Epithelial cell of proximal tubule (primary cell): ENCODE measurements at regions not wholly inside any gene's neighbourhood (a gene's known extent, or its start where the extent isn't known, plus 50 kb on each side); places are given as distances from the start of the nearest gene placed in this dataset.
A peak's percentile ranks its signal among the peaks of the same experiment; 100 is the strongest.

Experiments used
- DNase-seq: peaks from one replicate; pipeline ENCODE4 v3.0.0-alpha.2; 2011; ENCODE audit warnings: low read depth
- H3K4me3 ChIP-seq: 2 replicates; pipeline ENCODE4 v1.5.1; 2011; ENCODE audit warnings: low read depth, mild to moderate bottlenecking, low read length
- TF ChIP-seq, protein P1 (sequence below): conservative IDR thresholded peaks from 2 replicates; pipeline ENCODE4 v1.5.1; 2012; ENCODE audit warnings: low read depth, mild to moderate bottlenecking, low read length

DNA sequence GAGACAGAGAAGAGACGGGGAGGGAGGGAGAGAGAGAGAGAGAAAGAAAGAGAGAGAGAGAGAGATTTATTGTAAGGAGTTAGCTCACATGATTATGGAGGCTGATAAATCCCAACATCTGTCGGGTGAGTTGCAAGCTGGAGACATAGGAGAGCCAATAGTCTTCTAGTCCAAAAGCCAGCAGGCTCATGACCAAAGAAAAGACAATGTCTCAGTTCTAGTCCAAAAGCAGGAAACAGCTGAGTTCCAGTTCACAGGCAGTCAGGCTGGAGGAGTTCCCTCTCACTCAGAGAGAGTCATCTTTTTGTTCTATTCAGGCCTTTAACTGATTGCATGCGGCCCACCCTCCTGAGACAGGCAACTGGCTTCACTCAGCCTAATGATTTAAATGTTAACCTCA lies 416.6 kb downstream of the PREX1 start:
- no peak overlapping the region for H3K4me3 ChIP-seq
- DNase-seq: no peak
- TF ChIP-seq, protein P1, sequence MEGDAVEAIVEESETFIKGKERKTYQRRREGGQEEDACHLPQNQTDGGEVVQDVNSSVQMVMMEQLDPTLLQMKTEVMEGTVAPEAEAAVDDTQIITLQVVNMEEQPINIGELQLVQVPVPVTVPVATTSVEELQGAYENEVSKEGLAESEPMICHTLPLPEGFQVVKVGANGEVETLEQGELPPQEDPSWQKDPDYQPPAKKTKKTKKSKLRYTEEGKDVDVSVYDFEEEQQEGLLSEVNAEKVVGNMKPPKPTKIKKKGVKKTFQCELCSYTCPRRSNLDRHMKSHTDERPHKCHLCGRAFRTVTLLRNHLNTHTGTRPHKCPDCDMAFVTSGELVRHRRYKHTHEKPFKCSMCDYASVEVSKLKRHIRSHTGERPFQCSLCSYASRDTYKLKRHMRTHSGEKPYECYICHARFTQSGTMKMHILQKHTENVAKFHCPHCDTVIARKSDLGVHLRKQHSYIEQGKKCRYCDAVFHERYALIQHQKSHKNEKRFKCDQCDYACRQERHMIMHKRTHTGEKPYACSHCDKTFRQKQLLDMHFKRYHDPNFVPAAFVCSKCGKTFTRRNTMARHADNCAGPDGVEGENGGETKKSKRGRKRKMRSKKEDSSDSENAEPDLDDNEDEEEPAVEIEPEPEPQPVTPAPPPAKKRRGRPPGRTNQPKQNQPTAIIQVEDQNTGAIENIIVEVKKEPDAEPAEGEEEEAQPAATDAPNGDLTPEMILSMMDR: no peak

- DNase-seq: no peak
- TF ChIP-seq, protein P1: no peak
- no peak overlapping the region for H3K4me3 ChIP-seq
Observed at GRCh38 chr20:48409055-48409615, 418.7 kb downstream of the PREX1 start.

DNA sequence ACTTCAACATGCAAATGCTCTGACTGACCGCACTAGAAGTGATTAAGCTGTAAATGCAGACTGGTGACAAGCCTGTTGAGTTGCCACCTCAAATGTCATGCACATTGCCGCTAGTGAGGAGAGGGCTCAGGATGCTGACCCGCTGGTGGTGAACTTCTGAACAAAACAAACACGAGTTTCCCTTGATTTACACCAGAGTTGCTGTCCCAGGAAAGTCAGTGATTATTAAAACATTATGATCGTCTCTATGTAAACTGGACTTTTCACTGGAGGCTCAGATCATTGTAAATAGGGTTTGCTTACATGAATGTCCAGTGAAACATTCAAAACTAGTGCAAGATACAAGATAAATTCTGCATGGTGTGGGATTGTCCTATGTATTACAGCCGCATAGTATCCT lies 420.1 kb downstream of the PREX1 start:
- TF ChIP-seq, protein P1: no peak
- H3K4me3 ChIP-seq: no peak overlapping the region
- DNase-seq: no peak

- no peak for DNase-seq
- H3K4me3 ChIP-seq: no peak overlapping the region
- TF ChIP-seq, protein P1: no peak
Observed at GRCh38 chr20:48406912-48407340, 420.9 kb downstream of the PREX1 start.

DNA sequence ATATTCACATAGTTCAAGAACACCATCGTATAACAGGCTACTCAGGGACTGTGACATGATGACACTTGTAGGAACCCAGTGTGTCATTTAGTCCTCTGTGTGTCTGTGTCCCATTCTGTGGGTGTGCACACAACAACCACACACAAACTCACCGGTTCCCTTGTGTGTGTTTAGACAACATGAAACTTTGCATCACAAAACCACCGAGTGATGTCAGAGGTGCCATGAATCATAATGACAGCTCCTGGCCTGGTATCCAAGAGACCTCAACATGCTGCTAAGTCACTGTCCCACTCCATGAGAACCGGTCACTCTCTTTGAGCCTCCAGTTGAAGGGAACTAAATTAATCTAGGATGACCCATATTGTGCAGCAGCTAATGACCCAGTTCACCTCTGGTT lies 421.3 kb downstream of the PREX1 start:
- TF ChIP-seq, protein P1: no peak
- no peak for DNase-seq

DNA sequence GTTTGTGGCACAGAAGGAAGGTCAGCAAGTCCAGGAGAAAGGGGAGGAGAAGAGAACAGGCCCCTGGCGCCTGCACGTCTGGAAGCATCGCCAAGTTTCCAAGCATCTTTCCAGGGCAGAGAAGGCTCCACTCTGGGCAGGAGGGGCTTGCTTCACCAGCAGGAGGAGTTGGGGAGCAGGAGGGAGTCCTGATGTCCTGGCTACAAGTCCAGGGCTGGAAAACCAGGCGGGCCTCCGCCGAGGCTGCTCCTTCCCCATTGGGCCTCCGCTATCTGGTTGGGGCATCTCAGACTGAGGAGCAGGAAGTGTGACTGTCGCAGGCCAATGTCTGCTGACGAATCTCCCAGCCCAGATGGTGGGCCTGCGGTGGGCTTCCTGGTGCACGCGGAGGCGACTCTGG lies 421.9 kb downstream of the PREX1 start:
- TF ChIP-seq, protein P1: peak; percentile 17
- no peak overlapping the region for H3K4me3 ChIP-seq
- DNase-seq: no peak

More for the DNA sequence above, 421.3 kb downstream of the PREX1 start:
- no peak overlapping the region for H3K4me3 ChIP-seq

GRCh38 chr20:48404598-48404997 lies 423.2 kb downstream of the PREX1 start:
- no peak for DNase-seq
- TF ChIP-seq, protein P1: peak; percentile 33
- H3K4me3 ChIP-seq: no peak overlapping the region
